Gastroesophageal sphincter (tissue), 4 donors: ENCODE measurements at regions not wholly inside any gene's neighbourhood (a gene's known extent, or its start where the extent isn't known, plus 50 kb on each side); places are given as distances from the start of the nearest gene placed in this dataset.

Source experiments
- ATAC-seq: fragments of 150-250 bp; one replicate; pipeline ENCODE4 v1.9.1; 2016; ENCODE audit warnings: mild to moderate bottlenecking, moderate library complexity
- H3K27ac ChIP-seq, 4 donors: fragments of 200-600 bp; sonication (generic) in 3 of 4; 1 replicate in 3 of 4; 2 replicates in 1 of 4; pipeline ENCODE4 v1.5.1; 2016 to 2019
- H3K27me3 ChIP-seq: fragments of 200-600 bp; sonication (generic); one replicate; pipeline ENCODE4 v1.5.1; 2019
- H3K36me3 ChIP-seq, 2 donors: fragments of 200-600 bp; sonication (generic); one replicate each; pipeline ENCODE4 v1.5.1; 2019; ENCODE audit warnings: control low read depth in 1 of 2
- H3K4me1 ChIP-seq, 3 donors: fragments of 200-600 bp; sonication (generic); 1 replicate in 2 of 3; 2 replicates in 1 of 3; pipeline ENCODE4 v1.5.1; 2016 to 2019; ENCODE audit warnings: control low read depth in 2 of 3
- H3K4me3 ChIP-seq, 2 donors: fragments of 200-600 bp; sonication (generic); one replicate each; pipeline ENCODE4 v1.5.1; 2019; ENCODE audit warnings: mild to moderate bottlenecking in 1 of 2, moderate library complexity in 1 of 2
- H3K9me3 ChIP-seq, 3 donors: fragments of 200-600 bp; sonication (generic); one replicate each; pipeline ENCODE4 v1.5.1; 2017 to 2019; ENCODE audit warnings: control low read depth in 2 of 3
- EP300 ChIP-seq: sonication (generic); formaldehyde crosslinking; IDR thresholded peaks from one replicate; pipeline ENCODE4 v1.6.1; 2017; ENCODE audit warnings: antibody characterized with exemption, mild to moderate bottlenecking
- POLR2A ChIP-seq, 2 donors: fragments of 450-650 bp; IDR thresholded peaks; one replicate each; pipeline ENCODE4 v1.6.1; 2017; ENCODE audit warnings: antibody characterized with exemption in 2 of 2, mild to moderate bottlenecking in 2 of 2, moderate library complexity in 1 of 2
- POLR2AphosphoS5 ChIP-seq: sonication (generic); formaldehyde crosslinking; IDR thresholded peaks from one replicate; pipeline ENCODE4 v1.6.1; 2017; ENCODE audit warnings: antibody characterized with exemption
- WGBS, 2 donors: methylation state at CpG; one replicate each; pipeline ENCODE4 v1.1.5; 2018; ENCODE audit warnings: low coverage in 1 of 2; 5-methylcytosine and 5-hydroxymethylcytosine counted together
- TF ChIP-seq, protein P1 (sequence below), 4 experiments: fragments of 200-600 bp in 2 of 4; fragments of 450-650 bp in 2 of 4; sonication (generic) in 1 of 4; IDR thresholded peaks; one replicate each; pipeline ENCODE4 v1.5.1; 2017 to 2019; ENCODE audit warnings: antibody characterized with exemption in 4 of 4, mild to moderate bottlenecking in 2 of 4, moderate library complexity in 2 of 4

- ATAC-seq, result no peak
- Histone ChIP-seq H3K9me3 (no peaks in the 10 kb centered on the region), H3K27me3 (no peaks in the 10 kb centered on the region), H3K27ac (no peak overlapping the region), H3K4me1 (no peaks in the 10 kb centered on the region), H3K4me3 (no peak overlapping the region), H3K36me3 (no peaks in the 10 kb centered on the region)
- 44 to 50% methylated on average over 2 of the region's 2 CpGs for WGBS, 2 donors
- TF ChIP-seq EP300, result no peak
- no peak for TF ChIP-seq POLR2AphosphoS5
- TF ChIP-seq, protein P1, sequence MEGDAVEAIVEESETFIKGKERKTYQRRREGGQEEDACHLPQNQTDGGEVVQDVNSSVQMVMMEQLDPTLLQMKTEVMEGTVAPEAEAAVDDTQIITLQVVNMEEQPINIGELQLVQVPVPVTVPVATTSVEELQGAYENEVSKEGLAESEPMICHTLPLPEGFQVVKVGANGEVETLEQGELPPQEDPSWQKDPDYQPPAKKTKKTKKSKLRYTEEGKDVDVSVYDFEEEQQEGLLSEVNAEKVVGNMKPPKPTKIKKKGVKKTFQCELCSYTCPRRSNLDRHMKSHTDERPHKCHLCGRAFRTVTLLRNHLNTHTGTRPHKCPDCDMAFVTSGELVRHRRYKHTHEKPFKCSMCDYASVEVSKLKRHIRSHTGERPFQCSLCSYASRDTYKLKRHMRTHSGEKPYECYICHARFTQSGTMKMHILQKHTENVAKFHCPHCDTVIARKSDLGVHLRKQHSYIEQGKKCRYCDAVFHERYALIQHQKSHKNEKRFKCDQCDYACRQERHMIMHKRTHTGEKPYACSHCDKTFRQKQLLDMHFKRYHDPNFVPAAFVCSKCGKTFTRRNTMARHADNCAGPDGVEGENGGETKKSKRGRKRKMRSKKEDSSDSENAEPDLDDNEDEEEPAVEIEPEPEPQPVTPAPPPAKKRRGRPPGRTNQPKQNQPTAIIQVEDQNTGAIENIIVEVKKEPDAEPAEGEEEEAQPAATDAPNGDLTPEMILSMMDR (IDR thresholded peaks at IDR 0.05), result no peak
- TF ChIP-seq POLR2A (IDR thresholded peaks at IDR 0.05), result no peak
Measured at GRCh38 chr12:127519779-127520178, 747.2 kb upstream of the TMEM132C start.

GRCh38 chr12:127526925-127527324 lies 740.0 kb upstream of the TMEM132C start:
- H3K4me3 ChIP-seq, result no peak overlapping the region
- H3K27me3 ChIP-seq, result no peaks in the 10 kb centered on the region
- no peak for ATAC-seq
- no peaks in the 10 kb centered on the region for H3K4me1 ChIP-seq
- no peaks in the 10 kb centered on the region for H3K36me3 ChIP-seq
- no peaks in the 10 kb centered on the region for H3K9me3 ChIP-seq
- TF ChIP-seq, protein P1 (IDR thresholded peaks at IDR 0.05), result peak in 1 of 4 experiments; percentile 5
- no peak for TF ChIP-seq EP300
- no peak for TF ChIP-seq POLR2A (IDR thresholded peaks at IDR 0.05)
- TF ChIP-seq POLR2AphosphoS5, result no peak
- no peak overlapping the region for H3K27ac ChIP-seq
- WGBS, 2 donors, result 81 to 93% methylated on average over 2 to 3 of the region's 3 CpGs

DNA sequence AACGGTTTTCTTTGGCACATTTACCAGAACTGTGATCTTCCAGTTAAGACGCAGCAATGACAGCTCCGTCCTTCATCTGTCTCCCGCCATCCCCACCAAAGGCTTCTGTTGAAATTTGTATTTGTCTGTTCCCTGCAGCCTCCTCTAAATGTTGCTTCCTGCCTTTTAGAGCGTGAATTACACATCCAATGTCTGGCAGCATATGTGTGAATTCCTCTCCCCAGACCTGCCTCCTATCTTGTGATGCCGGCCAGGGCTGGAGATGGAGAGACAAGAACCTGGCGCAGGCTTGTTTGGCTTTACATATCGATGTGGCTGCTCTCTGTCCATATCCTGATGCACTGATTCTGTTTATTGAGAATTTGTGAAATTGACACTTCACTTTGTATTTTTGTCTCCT lies 738.4 kb upstream of the TMEM132C start:
- Histone ChIP-seq H3K27ac (no peak overlapping the region), H3K36me3 (no peaks in the 10 kb centered on the region), H3K9me3 (no peaks in the 10 kb centered on the region), H3K27me3 (no peaks in the 10 kb centered on the region), H3K4me3 (no peak overlapping the region), H3K4me1 (no peaks in the 10 kb centered on the region)
- no peak for TF ChIP-seq EP300
- no peak for ATAC-seq
- WGBS, 2 donors, result 67 to 68% methylated on average over 5 to 8 of the region's 8 CpGs

GRCh38 chr12:127531542-127531941 lies 735.4 kb upstream of the TMEM132C start:
- H3K9me3 ChIP-seq, result peaks cover 0 to 12% (median 0%) of the 10 kb centered on the region in 3 donors
- no peak for ATAC-seq
- H3K27ac ChIP-seq, result no peak overlapping the region
- no peak overlapping the region for H3K4me3 ChIP-seq
- H3K36me3 ChIP-seq, result no peaks in the 10 kb centered on the region
- H3K4me1 ChIP-seq, result no peaks in the 10 kb centered on the region
- peaks cover 10% of the 10 kb centered on the region for H3K27me3 ChIP-seq
- TF ChIP-seq, protein P1 (IDR thresholded peaks at IDR 0.05), result no peak
- TF ChIP-seq POLR2AphosphoS5 (no peak), EP300 (no peak), POLR2A (IDR thresholded peaks at IDR 0.05) (no peak)
- WGBS, 2 donors, result 20 to 41% methylated on average over 2 to 3 of the region's 3 CpGs

- TF ChIP-seq EP300, result no peak
- TF ChIP-seq POLR2AphosphoS5, result no peak
- TF ChIP-seq POLR2A (IDR thresholded peaks at IDR 0.05), result no peak
- TF ChIP-seq, protein P1 (IDR thresholded peaks at IDR 0.05), result no peak
- H3K27ac ChIP-seq, result no peak overlapping the region
- H3K27me3 ChIP-seq, result peaks cover 10% of the 10 kb centered on the region
- no peaks in the 10 kb centered on the region for H3K36me3 ChIP-seq
- no peaks in the 10 kb centered on the region for H3K4me1 ChIP-seq
- H3K9me3 ChIP-seq, result peaks cover 0 to 12% (median 0%) of the 10 kb centered on the region in 3 donors
- H3K4me3 ChIP-seq, result no peak overlapping the region
- ATAC-seq, result no peak
Measured at GRCh38 chr12:127533353-127533752, 733.6 kb upstream of the TMEM132C start.
